B cell (primary cell): ENCODE measurements at regions not wholly inside any gene's neighbourhood (a gene's known extent, or its start where the extent isn't known, plus 50 kb on each side); places are given as distances from the start of the nearest gene placed in this dataset.

Experiments
- ATAC-seq: fragments of 200-7000 bp; cut with Tn5 transposase; one replicate; pipeline ENCODE4 v1.10.0; 2021; ENCODE audit warnings: low read depth, mild to moderate bottlenecking, moderate number of reproducible peaks, moderate library complexity
- CTCF ChIA-PET: fragments of 350-600 bp; sonication (Branson Sonifier 250); formaldehyde crosslinking; loops from one replicate; lab custom pipeline; 2021; ENCODE audit warnings: antibody characterized with exemption, inconsistent platforms; lab: Charles Lee
- POLR2A ChIA-PET: fragments of 350-600 bp; sonication (Branson Sonifier 250); formaldehyde crosslinking; loops from one replicate; lab custom pipeline; 2021; ENCODE audit warnings: antibody characterized with exemption; lab: Charles Lee
- DNase-seq: peaks from one replicate; pipeline ENCODE4 v3.0.0; 2013
- H2AFZ ChIP-seq: 2 replicates; pipeline ENCODE4 v1.6.1; 2012; ENCODE audit warnings: mild to moderate bottlenecking, low read depth, low read length; ENCODE audit not compliant: insufficient read depth, poor library complexity, severe bottlenecking
- H3K27ac ChIP-seq, 2 donors: 1 replicate in 1 of 2; 2 replicates in 1 of 2; pipeline ENCODE4 v1.5.1; 2012 to 2013; ENCODE audit warnings: low read length in 2 of 2, mild to moderate bottlenecking in 2 of 2, moderate library complexity in 1 of 2
- H3K27me3 ChIP-seq, 4 experiments: fragments of 200-600 bp in 1 of 4; sonication (generic) in 1 of 4; replicated peaks in 1 of 4; 1 replicate in 2 of 4; 2 replicates in 2 of 4; pipeline versions ENCODE4 v1.6.1 to v1.7.0; 2013 to 2016; ENCODE audit warnings: low read length in 3 of 4, mild to moderate bottlenecking in 2 of 4, mixed read lengths in 1 of 4, moderate library complexity in 1 of 4; ENCODE audit not compliant: insufficient read depth in 4 of 4, control insufficient read depth in 3 of 4; ENCODE audit errors: control extremely low read depth in 1 of 4
- H3K36me3 ChIP-seq, 2 experiments: replicated peaks in 1 of 2; 1 replicate in 1 of 2; 2 replicates in 1 of 2; pipeline versions ENCODE4 v1.6.1 to v1.7.1; 2013; ENCODE audit warnings: low read length in 1 of 2; ENCODE audit not compliant: insufficient read depth in 2 of 2, control insufficient read depth in 1 of 2; ENCODE audit errors: control extremely low read depth in 1 of 2, extremely low read depth in 1 of 2
- H3K4me1 ChIP-seq, 2 donors: fragments of 200-600 bp in 1 of 2; sonication (generic) in 1 of 2; 1 replicate in 1 of 2; 2 replicates in 1 of 2; pipeline versions ENCODE4 v1.5.1 to v1.6.1; 2013 to 2017; ENCODE audit warnings: low read length in 2 of 2; ENCODE audit not compliant: control insufficient read depth in 2 of 2, insufficient read depth in 2 of 2
- H3K4me2 ChIP-seq: replicated peaks from 2 replicates; pipeline ENCODE3; 2012; ENCODE audit warnings: mild to moderate bottlenecking, low read depth, low read length; ENCODE audit not compliant: poor library complexity, severe bottlenecking
- H3K4me3 ChIP-seq, 5 experiments: fragments of 200-600 bp in 1 of 5; sonication (generic) in 1 of 5; 1 replicate in 3 of 5; 2 replicates in 2 of 5; pipeline versions ENCODE4 v1.5.1 to v1.7.0; 2011 to 2016; ENCODE audit warnings: low read length in 4 of 5, mild to moderate bottlenecking in 4 of 5, low read depth in 2 of 5, control low read depth in 1 of 5, moderate library complexity in 1 of 5; ENCODE audit not compliant: insufficient read depth in 1 of 5; ENCODE audit errors: control extremely low read depth in 1 of 5, extremely low read depth in 1 of 5
- H3K79me2 ChIP-seq: fragments of 200-600 bp; sonication (generic); one replicate; pipeline ENCODE4 v1.6.0; 2016; ENCODE audit warnings: low read length; ENCODE audit not compliant: control insufficient read depth, insufficient read depth
- H3K9ac ChIP-seq: fragments of 200-600 bp; sonication (generic); 2 replicates; pipeline ENCODE4 v1.6.1; 2017; ENCODE audit warnings: mild to moderate bottlenecking, low read length, moderate library complexity
- H3K9me3 ChIP-seq, 3 donors: one replicate each; pipeline versions ENCODE4 v1.6.1 to v1.7.1; 2013; ENCODE audit warnings: low read length in 2 of 3; ENCODE audit not compliant: control insufficient read depth in 2 of 3, insufficient read depth in 1 of 3; ENCODE audit errors: control extremely low read depth in 1 of 3
- H4K20me1 ChIP-seq: 2 replicates; pipeline ENCODE4 v1.6.0; 2012; ENCODE audit warnings: mild to moderate bottlenecking, low read length; ENCODE audit not compliant: insufficient read depth, control insufficient read depth, poor library complexity, severe bottlenecking
- H3K27ac Mint-ChIP-seq: one replicate; pipeline ENCODE4 v1.8.0; 2021; ENCODE audit warnings: mixed read lengths
- H3K27me3 Mint-ChIP-seq: one replicate; pipeline ENCODE4 v1.8.0; 2021; ENCODE audit warnings: mixed read lengths
- H3K4me1 Mint-ChIP-seq: one replicate; pipeline ENCODE4 v1.8.0; 2021; ENCODE audit warnings: mixed read lengths
- H3K4me3 Mint-ChIP-seq: one replicate; pipeline ENCODE4 v1.8.0; 2021; ENCODE audit warnings: mixed read lengths
- H3K9me3 Mint-ChIP-seq: one replicate; pipeline ENCODE4 v1.8.0; 2022; ENCODE audit warnings: mixed read lengths; ENCODE audit not compliant: insufficient read depth
- EZH2 ChIP-seq: IDR thresholded peaks from 2 replicates; pipeline ENCODE4 v1.6.1; 2012; ENCODE audit warnings: borderline replicate concordance, low read depth, mild to moderate bottlenecking, moderate library complexity, low read length; ENCODE audit not compliant: insufficient read depth, poor library complexity, severe bottlenecking
- WGBS: methylation state at CpG from one replicate; pipeline ENCODE4 v1.1.5; 2013; ENCODE audit warnings: missing lambda C conversion rate; ENCODE audit not compliant: insufficient coverage; 5-methylcytosine and 5-hydroxymethylcytosine counted together
- intact Hi-C: fragments of 100-400 bp; cut with micrococcal nuclease; formaldehyde crosslinking; loops from one replicate; pipeline ENCODE4 v1.10.0; 2022
- TF ChIP-seq, protein P1 (sequence below): fragments of 200-600 bp; IDR thresholded peaks from one replicate; pipeline ENCODE4 v1.8.0; 2022; ENCODE audit warnings: antibody characterized with exemption, mild to moderate bottlenecking

DNA sequence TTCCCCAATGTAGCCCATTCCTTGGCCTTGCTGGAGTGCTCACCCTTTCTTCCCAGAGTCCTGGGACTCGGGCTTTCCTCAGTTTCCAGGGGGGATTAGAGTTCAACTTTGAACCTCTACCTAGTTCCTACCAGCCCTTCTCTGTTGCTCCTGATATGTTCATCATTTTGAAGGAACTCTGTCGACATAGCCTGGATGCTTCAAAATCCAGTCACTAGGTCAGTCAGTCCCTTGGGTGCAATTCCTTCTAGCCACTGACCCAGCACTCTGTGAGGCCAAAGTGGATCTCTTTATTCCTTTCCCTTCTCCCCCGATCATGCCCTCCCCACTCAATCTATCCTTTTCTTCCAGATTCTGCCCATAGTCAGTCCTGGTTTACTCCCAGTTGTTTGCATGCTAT, 72.3 kb upstream of the TMCC3 start:
- H3K4me1 Mint-ChIP-seq, result peaks cover 57% of the 10 kb centered on the region
- no peak overlapping the region for H3K27ac Mint-ChIP-seq
- TF ChIP-seq, protein P1, sequence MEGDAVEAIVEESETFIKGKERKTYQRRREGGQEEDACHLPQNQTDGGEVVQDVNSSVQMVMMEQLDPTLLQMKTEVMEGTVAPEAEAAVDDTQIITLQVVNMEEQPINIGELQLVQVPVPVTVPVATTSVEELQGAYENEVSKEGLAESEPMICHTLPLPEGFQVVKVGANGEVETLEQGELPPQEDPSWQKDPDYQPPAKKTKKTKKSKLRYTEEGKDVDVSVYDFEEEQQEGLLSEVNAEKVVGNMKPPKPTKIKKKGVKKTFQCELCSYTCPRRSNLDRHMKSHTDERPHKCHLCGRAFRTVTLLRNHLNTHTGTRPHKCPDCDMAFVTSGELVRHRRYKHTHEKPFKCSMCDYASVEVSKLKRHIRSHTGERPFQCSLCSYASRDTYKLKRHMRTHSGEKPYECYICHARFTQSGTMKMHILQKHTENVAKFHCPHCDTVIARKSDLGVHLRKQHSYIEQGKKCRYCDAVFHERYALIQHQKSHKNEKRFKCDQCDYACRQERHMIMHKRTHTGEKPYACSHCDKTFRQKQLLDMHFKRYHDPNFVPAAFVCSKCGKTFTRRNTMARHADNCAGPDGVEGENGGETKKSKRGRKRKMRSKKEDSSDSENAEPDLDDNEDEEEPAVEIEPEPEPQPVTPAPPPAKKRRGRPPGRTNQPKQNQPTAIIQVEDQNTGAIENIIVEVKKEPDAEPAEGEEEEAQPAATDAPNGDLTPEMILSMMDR, result no peak
- no peak for TF ChIP-seq EZH2
- peaks cover 0 to 3% (median 0%) of the 10 kb centered on the region in 4 experiments for H3K27me3 ChIP-seq
- intact Hi-C loops, result loop anchor here (5.0 kb wide), 2 partner anchors 95 to 120 kb away; no protein-coding TSS in a partner anchor
- peak overlapping the region; percentile 23 for H3K4me3 Mint-ChIP-seq
- DNase-seq, result no peak
- no peak overlapping the region for H3K9ac ChIP-seq
- H3K9me3 Mint-ChIP-seq, result peaks cover 5% of the 10 kb centered on the region
- ChIA-PET CTCF (interaction anchor here (1.1 to 1.2 kb wide), 2 partner anchors 12 to 123 kb away, joined by 3 read pairs; no protein-coding TSS in a partner anchor), POLR2A (no interaction called here)
- no peak overlapping the region for H3K4me2 ChIP-seq
- no peaks in the 10 kb centered on the region for H3K27me3 Mint-ChIP-seq
- H3K9me3 ChIP-seq, result peaks cover 0 to 9% (median 0%) of the 10 kb centered on the region in 3 donors
- H3K36me3 ChIP-seq, result no peaks in the 10 kb centered on the region
- H3K4me1 ChIP-seq, result peaks cover 32 to 44% of the 10 kb centered on the region in 2 donors
- peaks cover 41% of the 10 kb centered on the region for H3K79me2 ChIP-seq
- no peak overlapping the region for H2AFZ ChIP-seq
- WGBS, result 96% methylated on average over 3 of the region's 3 CpGs
- no peak overlapping the region for H3K4me3 ChIP-seq
- no peak overlapping the region for H3K27ac ChIP-seq
- H4K20me1 ChIP-seq, result peaks cover 71% of the 10 kb centered on the region
- no peak for ATAC-seq

DNA sequence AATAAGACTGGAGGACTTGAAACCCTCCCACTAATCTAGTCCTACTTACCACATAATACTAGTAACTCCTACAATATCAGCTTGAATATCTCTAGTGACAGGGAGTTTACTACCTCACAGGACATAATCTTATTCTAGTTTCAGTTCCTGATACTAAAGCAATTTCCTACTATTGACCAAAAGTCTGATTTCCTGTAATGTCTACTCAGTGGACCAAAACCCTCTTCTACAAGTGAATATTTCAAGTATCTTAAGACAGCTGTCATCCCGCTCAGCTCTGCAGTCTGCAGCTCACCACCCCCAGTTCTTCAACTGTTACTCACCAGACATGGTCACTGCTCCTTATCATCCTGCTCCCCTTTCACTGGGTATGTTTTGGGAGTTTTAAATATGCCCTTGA, 70.8 kb upstream of the TMCC3 start:
- H3K27me3 ChIP-seq, result peaks cover 0 to 3% (median 0%) of the 10 kb centered on the region in 4 experiments
- peaks cover 32 to 44% of the 10 kb centered on the region in 2 donors for H3K4me1 ChIP-seq
- ChIA-PET CTCF (interaction anchor here (0.6 to 4.3 kb wide), 8 partner anchors 10 to 587 kb away, joined by 3 to 21 read pairs (median 4); no protein-coding TSS in a partner anchor), POLR2A (interaction anchor here (0.6 kb wide), 1 partner anchor 42 kb away, joined by 3 read pairs; no protein-coding TSS in a partner anchor)
- H3K27ac ChIP-seq, result no peak overlapping the region
- no peak overlapping the region for H2AFZ ChIP-seq
- H3K4me2 ChIP-seq, result peak overlapping the region; percentile 65
- H3K9me3 ChIP-seq, result no peaks in the 10 kb centered on the region
- DNase-seq (peak; percentile 72), ATAC-seq (peak; percentile 93)
- peak overlapping the region; percentile 23 for H3K27ac Mint-ChIP-seq
- H3K9ac ChIP-seq, result peak overlapping the region; percentile 17
- H3K4me3 Mint-ChIP-seq, result peak overlapping the region; percentile 58
- no peaks in the 10 kb centered on the region for H3K27me3 Mint-ChIP-seq
- peaks cover 51% of the 10 kb centered on the region for H3K4me1 Mint-ChIP-seq
- no peaks in the 10 kb centered on the region for H3K9me3 Mint-ChIP-seq
- peaks cover 44% of the 10 kb centered on the region for H3K79me2 ChIP-seq
- intact Hi-C loops, result loop anchor here (2.0 to 5.0 kb wide), 4 partner anchors 14 to 119 kb away; no protein-coding TSS in a partner anchor
- no peaks in the 10 kb centered on the region for H3K36me3 ChIP-seq
- H4K20me1 ChIP-seq, result peaks cover 70% of the 10 kb centered on the region
- no CpG with 5 or more reads among the region's 1 CpG for WGBS
- TF ChIP-seq, protein P1, result no peak
- TF ChIP-seq EZH2, result no peak
- peak overlapping the region in 1 of 5 experiments; percentile 14 for H3K4me3 ChIP-seq
